Lower lobe of right lung (tissue), 2 donors: ENCODE measurements at regions not wholly inside any gene's neighbourhood (a gene's known extent, or its start where the extent isn't known, plus 50 kb on each side); places are given as distances from the start of the nearest gene placed in this dataset.

Experiments
- ATAC-seq, 2 donors: fragments of 200-7000 bp; cut with Tn5 transposase; one replicate each; pipeline ENCODE4 v1.9.1; 2020 to 2022; ENCODE audit warnings: mild to moderate bottlenecking in 2 of 2, moderate library complexity in 2 of 2
- DNase-seq: peaks from one replicate; pipeline ENCODE4 v3.0.0-alpha.2; 2020
- H3K27ac ChIP-seq: fragments of 200-600 bp; one replicate; pipeline ENCODE4 v1.8.0; 2022
- H3K27me3 ChIP-seq: fragments of 200-600 bp; one replicate; pipeline ENCODE4 v1.8.0; 2022; ENCODE audit warnings: low read depth
- H3K36me3 ChIP-seq: fragments of 200-600 bp; one replicate; pipeline ENCODE4 v1.8.0; 2022; ENCODE audit warnings: mild to moderate bottlenecking
- H3K4me1 ChIP-seq: fragments of 200-600 bp; one replicate; pipeline ENCODE4 v1.8.0; 2022
- H3K4me3 ChIP-seq: fragments of 200-600 bp; one replicate; pipeline ENCODE4 v1.8.0; 2022; ENCODE audit warnings: mild to moderate bottlenecking
- H3K9me3 ChIP-seq: fragments of 200-600 bp; one replicate; pipeline ENCODE4 v1.8.0; 2022
- CTCF ChIP-seq: fragments of 200-600 bp; IDR thresholded peaks from one replicate; pipeline ENCODE4 v1.8.0; 2022; ENCODE audit warnings: antibody characterized with exemption, mild to moderate bottlenecking
- intact Hi-C: fragments of 100-400 bp; cut with DNase I; formaldehyde crosslinking; loops from one replicate; pipeline ENCODE4 v1.11.0; 2022
- donor health status: DM: no; HTN: yes; CAD: no; lungs with severe emphysema.

- DNase-seq, result no peak
- H3K27ac ChIP-seq, result no peak overlapping the region
- TF ChIP-seq CTCF, result no peak
- H3K9me3 ChIP-seq, result no peaks in the 10 kb centered on the region
- ATAC-seq, result no peak
- no peaks in the 10 kb centered on the region for H3K36me3 ChIP-seq
- intact Hi-C loops, result no loop called here
- no peaks in the 10 kb centered on the region for H3K4me1 ChIP-seq
- no peaks in the 10 kb centered on the region for H3K27me3 ChIP-seq
- H3K4me3 ChIP-seq, result no peak overlapping the region
Observed at GRCh38 chr16:51773071-51773890, 622.2 kb upstream of the SALL1 start.

GRCh38 chr16:51766739-51767138 lies 615.7 kb upstream of the SALL1 start:
- Histone ChIP-seq H3K27me3 (no peaks in the 10 kb centered on the region), H3K9me3 (no peaks in the 10 kb centered on the region), H3K4me3 (no peak overlapping the region), H3K4me1 (no peaks in the 10 kb centered on the region), H3K27ac (no peak overlapping the region), H3K36me3 (no peaks in the 10 kb centered on the region)
- TF ChIP-seq CTCF, result no peak
- no peak for ATAC-seq
- no peak for DNase-seq
- intact Hi-C loops, result no loop called here

GRCh38 chr16:51763072-51763661 lies 612.1 kb upstream of the SALL1 start:
- Histone ChIP-seq H3K9me3 (no peaks in the 10 kb centered on the region), H3K4me1 (no peaks in the 10 kb centered on the region), H3K27me3 (no peaks in the 10 kb centered on the region), H3K27ac (no peak overlapping the region), H3K4me3 (no peak overlapping the region), H3K36me3 (no peaks in the 10 kb centered on the region)
- no peak for TF ChIP-seq CTCF
- DNase-seq, result no peak
- intact Hi-C loops, result no loop called here
- ATAC-seq, result no peak

- H3K36me3 ChIP-seq, result no peaks in the 10 kb centered on the region
- intact Hi-C loops, result no loop called here
- no peaks in the 10 kb centered on the region for H3K4me1 ChIP-seq
- H3K27me3 ChIP-seq, result no peaks in the 10 kb centered on the region
- ATAC-seq (peak; percentile 90 to 93), DNase-seq (peak; percentile 78)
- no peak overlapping the region for H3K4me3 ChIP-seq
- TF ChIP-seq CTCF, result peak; percentile 92
- no peaks in the 10 kb centered on the region for H3K9me3 ChIP-seq
- H3K27ac ChIP-seq, result no peak overlapping the region
Observed at GRCh38 chr16:51762081-51762996, 611.3 kb upstream of the SALL1 start.

- intact Hi-C loops, result no loop called here
- H3K4me1 ChIP-seq, result no peaks in the 10 kb centered on the region
Observed at GRCh38 chr16:51761001-51761400, 609.9 kb upstream of the SALL1 start.

More at GRCh38 chr16:51761001-51761400, 609.9 kb upstream of the SALL1 start:
- no peaks in the 10 kb centered on the region for H3K36me3 ChIP-seq
- H3K27me3 ChIP-seq, result no peaks in the 10 kb centered on the region
- no peak for TF ChIP-seq CTCF
- no peak overlapping the region for H3K27ac ChIP-seq
- no peak for DNase-seq
- H3K4me3 ChIP-seq, result no peak overlapping the region
- no peaks in the 10 kb centered on the region for H3K9me3 ChIP-seq
- no peak for ATAC-seq
